HepG2 (cell line): ENCODE measurements at regions not wholly inside any gene's neighbourhood (a gene's known extent, or its start where the extent isn't known, plus 50 kb on each side); places are given as distances from the start of the nearest gene placed in this dataset.

Experiments used
- CTCF ChIP-seq: sonication (generic); formaldehyde crosslinking; IDR thresholded peaks from 2 replicates; pipeline ENCODE4 v1.5.0; 2020; ENCODE audit warnings: mild to moderate bottlenecking, missing genetic modification reagents, moderate library complexity
- NFKBIZ ChIP-seq: IDR thresholded peaks from 2 replicates; pipeline ENCODE4 v1.6.1; 2018; ENCODE audit warnings: missing genetic modification reagents, missing compliant biosample characterization
- NR2C2 ChIP-seq: sonication (generic); formaldehyde crosslinking; IDR thresholded peaks from 2 replicates; pipeline ENCODE4 v1.4.0; 2020; ENCODE audit warnings: missing genetic modification reagents, mild to moderate bottlenecking, moderate library complexity, borderline replicate concordance
- RERE ChIP-seq: IDR thresholded peaks from 2 replicates; pipeline ENCODE4 v1.6.1; 2016; ENCODE audit warnings: low read depth, missing genetic modification reagents, missing compliant biosample characterization
- SIN3A ChIP-seq: IDR thresholded peaks from 2 replicates; pipeline ENCODE4 v1.6.1; 2011; ENCODE audit warnings: low read depth, mild to moderate bottlenecking, control low read depth, low read length, borderline replicate concordance
- TP53 ChIP-seq: sonication (generic); formaldehyde crosslinking; conservative IDR thresholded peaks from 2 replicates; pipeline ENCODE4 v1.4.0; 2020; ENCODE audit warnings: missing genetic modification reagents
- ZFAT ChIP-seq: sonication (generic); formaldehyde crosslinking; conservative IDR thresholded peaks from 2 replicates; pipeline ENCODE4 v1.8.1; 2023; ENCODE audit warnings: missing genetic modification reagents, inconsistent platforms
- ZNF281 ChIP-seq: sonication (generic); formaldehyde crosslinking; IDR thresholded peaks from 2 replicates; pipeline ENCODE4 v1.4.0; 2020; ENCODE audit warnings: missing genetic modification reagents, borderline replicate concordance
- ZNF367 ChIP-seq: sonication (generic); formaldehyde crosslinking; IDR thresholded peaks from 2 replicates; pipeline ENCODE4 v1.4.0; 2020; ENCODE audit warnings: missing genetic modification reagents, borderline replicate concordance

GRCh38 chr15:98202256-98202655, 241.8 kb downstream of the ARRDC4 start:
- no peak for TF ChIP-seq NR2C2 (CRISPR knock-in tag)
- no peak for TF ChIP-seq SIN3A
- no peak for TF ChIP-seq ZFAT (CRISPR knock-in tag)
- TF ChIP-seq TP53 (CRISPR knock-in tag) = no peak
- no peak for TF ChIP-seq CTCF (CRISPR knock-in tag)
- TF ChIP-seq NFKBIZ (CRISPR knock-in tag) = no peak
- no peak for TF ChIP-seq RERE
- no peak for TF ChIP-seq ZNF281
- no peak for TF ChIP-seq ZNF367 (CRISPR knock-in tag)
